H1 (cell line): ENCODE measurements at regions not wholly inside any gene's neighbourhood (a gene's known extent, or its start where the extent isn't known, plus 50 kb on each side); places are given as distances from the start of the nearest gene placed in this dataset.

Experiments
- CEBPB ChIP-seq: IDR thresholded peaks from 2 replicates; pipeline ENCODE4 v1.6.1; 2012; ENCODE audit warnings: low read depth, low read length
- TCF12 ChIP-seq: IDR thresholded peaks from 2 replicates; pipeline ENCODE4 v1.6.1; 2011; ENCODE audit warnings: low read depth, mild to moderate bottlenecking, low read length

GRCh38 chr4:106604319-106605051 is 235.9 kb upstream of the GIMD1 start:
- no peak for TF ChIP-seq TCF12
- TF ChIP-seq CEBPB = no peak
